ENCODE measurements at regions not wholly inside any gene's neighbourhood (a gene's known extent, or its start where the extent isn't known, plus 50 kb on each side); places are given as distances from the start of the nearest gene placed in this dataset.

DNA sequence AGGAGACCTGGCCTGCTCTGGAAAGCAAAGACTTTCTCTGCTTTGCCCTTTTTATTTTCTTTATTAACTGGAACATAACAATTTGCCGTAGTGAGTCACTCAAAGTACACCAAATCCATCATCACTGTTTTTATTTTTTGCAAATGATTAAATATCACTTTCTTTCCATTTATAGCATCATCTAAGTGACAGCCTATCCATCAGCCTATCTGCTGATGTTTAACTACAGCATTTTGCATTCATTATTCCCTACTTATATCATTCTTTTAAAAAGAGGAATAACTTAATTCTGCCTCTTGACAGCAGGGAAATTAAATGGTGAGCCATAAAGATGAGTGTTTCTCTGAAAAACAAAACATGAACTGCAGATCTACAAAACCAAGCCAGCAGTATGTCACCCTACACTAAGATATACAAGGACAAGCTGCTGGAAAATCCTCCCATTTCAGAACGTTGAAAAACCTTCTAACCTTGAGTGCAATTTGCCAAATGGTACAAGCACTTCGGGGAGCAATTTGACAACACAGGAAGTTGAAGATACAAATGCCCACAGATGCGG, 821.3 kb upstream of the TMEM132C start:
- TF ChIP-seq ZBTB7A (IDR thresholded peaks at IDR 0.05; ENCODE audit: low read depth) (no peak), EP300 (IDR thresholded peaks at IDR 0.05; ENCODE audit: borderline replicate concordance) (no peak), USF1 (IDR thresholded peaks at IDR 0.05) (no peak), TEAD4 (IDR thresholded peaks at IDR 0.05) (no peak)

GRCh38 chr12:127448906-127449305, 818.1 kb upstream of the TMEM132C start:
- TF ChIP-seq EGR1 (IDR thresholded peaks at IDR 0.05) (no peak), TEAD4 (IDR thresholded peaks at IDR 0.05) (no peak), EP300 (IDR thresholded peaks at IDR 0.05; ENCODE audit: borderline replicate concordance) (no peak), TCF12 (IDR thresholded peaks at IDR 0.05; ENCODE audit: low read depth) (no peak), RAD21 (IDR thresholded peaks at IDR 0.05; ENCODE audit: low read depth) (no peak), NFIC (IDR thresholded peaks at IDR 0.05) (no peak), MAX (IDR thresholded peaks at IDR 0.05) (no peak), TAF1 (IDR thresholded peaks at IDR 0.05; ENCODE audit: low read depth) (no peak), USF1 (IDR thresholded peaks at IDR 0.05) (no peak), CEBPB (IDR thresholded peaks at IDR 0.05) (no peak), FOXM1 (IDR thresholded peaks at IDR 0.05; ENCODE audit: borderline replicate concordance, low read depth) (no peak), ZBTB7A (IDR thresholded peaks at IDR 0.05; ENCODE audit: low read depth) (no peak), CREB1 (IDR thresholded peaks at IDR 0.05; ENCODE audit: low read depth) (no peak), YY1 (IDR thresholded peaks at IDR 0.05; ENCODE audit: low read depth) (no peak)
- TF ChIP-seq, protein P1, sequence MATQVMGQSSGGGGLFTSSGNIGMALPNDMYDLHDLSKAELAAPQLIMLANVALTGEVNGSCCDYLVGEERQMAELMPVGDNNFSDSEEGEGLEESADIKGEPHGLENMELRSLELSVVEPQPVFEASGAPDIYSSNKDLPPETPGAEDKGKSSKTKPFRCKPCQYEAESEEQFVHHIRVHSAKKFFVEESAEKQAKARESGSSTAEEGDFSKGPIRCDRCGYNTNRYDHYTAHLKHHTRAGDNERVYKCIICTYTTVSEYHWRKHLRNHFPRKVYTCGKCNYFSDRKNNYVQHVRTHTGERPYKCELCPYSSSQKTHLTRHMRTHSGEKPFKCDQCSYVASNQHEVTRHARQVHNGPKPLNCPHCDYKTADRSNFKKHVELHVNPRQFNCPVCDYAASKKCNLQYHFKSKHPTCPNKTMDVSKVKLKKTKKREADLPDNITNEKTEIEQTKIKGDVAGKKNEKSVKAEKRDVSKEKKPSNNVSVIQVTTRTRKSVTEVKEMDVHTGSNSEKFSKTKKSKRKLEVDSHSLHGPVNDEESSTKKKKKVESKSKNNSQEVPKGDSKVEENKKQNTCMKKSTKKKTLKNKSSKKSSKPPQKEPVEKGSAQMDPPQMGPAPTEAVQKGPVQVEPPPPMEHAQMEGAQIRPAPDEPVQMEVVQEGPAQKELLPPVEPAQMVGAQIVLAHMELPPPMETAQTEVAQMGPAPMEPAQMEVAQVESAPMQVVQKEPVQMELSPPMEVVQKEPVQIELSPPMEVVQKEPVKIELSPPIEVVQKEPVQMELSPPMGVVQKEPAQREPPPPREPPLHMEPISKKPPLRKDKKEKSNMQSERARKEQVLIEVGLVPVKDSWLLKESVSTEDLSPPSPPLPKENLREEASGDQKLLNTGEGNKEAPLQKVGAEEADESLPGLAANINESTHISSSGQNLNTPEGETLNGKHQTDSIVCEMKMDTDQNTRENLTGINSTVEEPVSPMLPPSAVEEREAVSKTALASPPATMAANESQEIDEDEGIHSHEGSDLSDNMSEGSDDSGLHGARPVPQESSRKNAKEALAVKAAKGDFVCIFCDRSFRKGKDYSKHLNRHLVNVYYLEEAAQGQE (IDR thresholded peaks at IDR 0.05; ENCODE audit: low read depth): no peak

DNA sequence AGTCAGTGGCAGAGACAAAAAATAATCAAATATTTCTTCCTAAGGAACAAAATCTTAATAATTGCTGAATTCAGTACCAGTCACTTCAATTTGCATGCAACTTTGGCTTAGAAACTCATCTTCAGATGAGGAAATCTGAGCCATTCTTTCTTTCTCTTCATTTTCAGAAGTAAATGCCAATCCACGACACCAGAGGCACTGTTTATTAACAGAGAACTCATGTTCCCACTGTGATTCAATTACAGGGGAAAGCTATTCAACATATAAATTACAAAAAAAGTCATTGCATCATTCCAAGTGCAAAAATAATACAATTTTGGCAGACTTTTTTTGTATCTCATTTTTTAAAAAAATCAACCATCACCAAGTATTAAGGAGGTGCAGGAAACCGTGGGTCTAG, 816.1 kb upstream of the TMEM132C start:
- TF ChIP-seq EP300 (IDR thresholded peaks at IDR 0.05; ENCODE audit: borderline replicate concordance): no peak
- no peak for TF ChIP-seq CEBPB (IDR thresholded peaks at IDR 0.05)
- no peak for TF ChIP-seq USF1 (IDR thresholded peaks at IDR 0.05)
- TF ChIP-seq YY1 (IDR thresholded peaks at IDR 0.05; ENCODE audit: low read depth): no peak
- no peak for TF ChIP-seq RAD21 (IDR thresholded peaks at IDR 0.05; ENCODE audit: low read depth)
- no peak for TF ChIP-seq FOXM1 (IDR thresholded peaks at IDR 0.05; ENCODE audit: borderline replicate concordance, low read depth)
- no peak for TF ChIP-seq TAF1 (IDR thresholded peaks at IDR 0.05; ENCODE audit: low read depth)
- TF ChIP-seq ZBTB7A (IDR thresholded peaks at IDR 0.05; ENCODE audit: low read depth): no peak
- TF ChIP-seq, protein P1 (IDR thresholded peaks at IDR 0.05; ENCODE audit: low read depth): no peak

DNA sequence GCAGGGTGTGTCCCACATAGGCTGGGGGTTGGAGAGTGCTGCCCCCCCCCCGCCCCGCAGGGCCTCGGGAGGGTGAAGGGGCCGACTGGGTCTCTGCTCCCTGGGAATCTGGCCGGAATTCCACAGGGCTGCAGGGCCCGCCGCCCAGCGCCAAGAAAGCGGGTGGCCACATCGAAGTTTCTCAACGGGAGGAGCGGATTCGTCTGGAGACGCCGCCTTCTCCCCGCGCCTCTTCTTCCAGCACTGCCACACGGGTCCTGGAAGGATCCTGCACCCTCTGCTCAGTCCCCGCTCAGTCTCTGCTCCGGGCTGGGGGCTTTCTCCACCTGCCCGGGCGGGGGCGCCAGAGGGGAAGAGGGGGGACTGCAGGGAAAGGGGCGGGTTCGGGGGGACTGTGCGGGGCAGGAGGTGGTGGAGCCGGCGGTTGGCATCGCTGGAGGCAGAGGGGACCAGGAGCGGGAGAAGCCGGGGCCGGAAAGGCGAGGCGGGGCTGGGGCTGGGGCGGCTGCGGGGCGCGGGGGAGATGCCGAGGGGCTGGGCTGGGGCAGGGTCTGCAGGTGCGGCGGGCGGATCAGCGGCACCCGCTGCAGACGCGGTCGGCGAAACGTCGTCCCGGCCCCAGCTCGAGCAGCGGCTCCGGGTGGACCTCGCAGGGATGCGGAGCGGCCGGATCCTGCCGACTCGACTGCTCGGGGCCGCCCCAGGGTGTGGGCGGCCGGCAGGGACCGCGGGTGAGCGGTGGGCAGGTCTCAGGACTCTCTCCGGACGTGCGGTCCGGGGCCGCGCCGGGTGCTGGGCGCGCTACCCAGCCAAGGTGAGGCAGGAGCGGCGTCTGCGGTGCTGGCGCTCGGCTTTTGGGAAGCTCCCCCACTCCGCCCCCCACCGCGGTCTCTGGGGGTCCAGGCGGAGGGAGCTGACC, 811.4 kb upstream of the TMEM132C start:
- TF ChIP-seq TAF1 (IDR thresholded peaks at IDR 0.05; ENCODE audit: low read depth) (no peak), EP300 (IDR thresholded peaks at IDR 0.05; ENCODE audit: borderline replicate concordance) (no peak), USF1 (IDR thresholded peaks at IDR 0.05) (no peak), RAD21 (IDR thresholded peaks at IDR 0.05; ENCODE audit: low read depth) (no peak), TCF12 (IDR thresholded peaks at IDR 0.05; ENCODE audit: low read depth) (no peak), CREB1 (IDR thresholded peaks at IDR 0.05; ENCODE audit: low read depth) (no peak), TEAD4 (IDR thresholded peaks at IDR 0.05) (no peak), FOXM1 (IDR thresholded peaks at IDR 0.05; ENCODE audit: borderline replicate concordance, low read depth) (no peak), ZBTB7A (IDR thresholded peaks at IDR 0.05; ENCODE audit: low read depth) (no peak), CEBPB (IDR thresholded peaks at IDR 0.05) (no peak), MAX (IDR thresholded peaks at IDR 0.05) (no peak), EGR1 (IDR thresholded peaks at IDR 0.05) (no peak), YY1 (IDR thresholded peaks at IDR 0.05; ENCODE audit: low read depth) (no peak)
- TF ChIP-seq, protein P1 (IDR thresholded peaks at IDR 0.05; ENCODE audit: low read depth): no peak
